ENCODE measurements at regions not wholly inside any gene's neighbourhood (a gene's known extent, or its start where the extent isn't known, plus 50 kb on each side); places are given as distances from the start of the nearest gene placed in this dataset.

- Mint-ChIP-seq H3K4me3 (no peak overlapping the region), H3K4me1 (peaks cover 18% of the 10 kb centered on the region), H3K27ac (peak overlapping the region in 1 of 2 donors; percentile 6), H3K9me3 (no peaks in the 10 kb centered on the region), H3K27me3 (peaks cover 18% of the 10 kb centered on the region)
- no peak for DNase-seq
- no peak for ATAC-seq
These were observed 146.7 kb downstream of the PSMG1 start for GRCh38 chr21:39036581-39036980.

GRCh38 chr21:39034590-39035536 lies 148.4 kb downstream of the PSMG1 start:
- Mint-ChIP-seq H3K9me3 (no peaks in the 10 kb centered on the region), H3K4me3 (no peak overlapping the region), H3K27ac (peak overlapping the region in 1 of 2 donors; percentile 6), H3K27me3 (peaks cover 23% of the 10 kb centered on the region), H3K4me1 (peaks cover 9% of the 10 kb centered on the region)
- ATAC-seq (no peak), DNase-seq (no peak)

- H3K4me1 Mint-ChIP-seq: peaks cover 9% of the 10 kb centered on the region
- DNase-seq (no peak), ATAC-seq (no peak)
- peak overlapping the region in 1 of 2 donors; percentile 48 for H3K4me3 Mint-ChIP-seq
- no peaks in the 10 kb centered on the region for H3K9me3 Mint-ChIP-seq
- peaks cover 25% of the 10 kb centered on the region for H3K27me3 Mint-ChIP-seq
- no peak overlapping the region for H3K27ac Mint-ChIP-seq
These were observed 149.2 kb downstream of the PSMG1 start for GRCh38 chr21:39033878-39034589.

GRCh38 chr21:39029900-39030884 lies 153.1 kb downstream of the PSMG1 start:
- peaks cover 9% of the 10 kb centered on the region for H3K4me1 Mint-ChIP-seq
- no peak for ATAC-seq
- peaks cover 8 to 20% of the 10 kb centered on the region in 2 donors for H3K9me3 Mint-ChIP-seq
- no peak for DNase-seq
- no peak overlapping the region for H3K27ac Mint-ChIP-seq
- no peak overlapping the region for H3K4me3 Mint-ChIP-seq
- peaks cover 32% of the 10 kb centered on the region for H3K27me3 Mint-ChIP-seq

- H3K27ac Mint-ChIP-seq: no peak overlapping the region
- H3K9me3 Mint-ChIP-seq: peaks cover 12 to 21% of the 10 kb centered on the region in 2 donors
- DNase-seq: no peak
- no peak for ATAC-seq
- peaks cover 9% of the 10 kb centered on the region for H3K4me1 Mint-ChIP-seq
- H3K27me3 Mint-ChIP-seq: peaks cover 28% of the 10 kb centered on the region
- no peak overlapping the region for H3K4me3 Mint-ChIP-seq
These were observed 154.0 kb downstream of the PSMG1 start for GRCh38 chr21:39029086-39029755.

DNA sequence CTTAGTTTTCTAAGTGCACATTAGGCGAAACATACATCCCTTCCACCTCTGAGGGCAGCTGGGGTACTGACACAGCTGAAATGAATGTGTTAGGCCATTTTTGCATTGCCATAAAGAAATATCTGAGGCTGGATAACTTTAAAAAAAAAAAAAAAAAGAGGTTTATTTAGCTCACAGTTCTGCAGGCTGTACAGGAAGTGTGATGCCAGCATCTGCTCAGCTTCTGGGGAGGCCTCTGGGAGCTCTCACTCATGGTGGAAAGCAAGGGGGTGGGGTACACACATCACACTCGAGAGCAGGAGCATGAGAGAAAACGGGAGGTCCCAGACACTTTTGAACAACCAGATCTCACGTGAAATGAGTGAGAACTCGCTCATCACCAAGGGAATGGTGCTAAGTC lies 158.1 kb downstream of the PSMG1 start:
- H3K9me3 Mint-ChIP-seq: peaks cover 17 to 21% of the 10 kb centered on the region in 2 donors
- H3K4me3 Mint-ChIP-seq: no peak overlapping the region
- H3K27ac Mint-ChIP-seq: peak overlapping the region in 1 of 2 donors; percentile 40
- no peaks in the 10 kb centered on the region for H3K4me1 Mint-ChIP-seq
- H3K27me3 Mint-ChIP-seq: peaks cover 18% of the 10 kb centered on the region
- DNase-seq (no peak), ATAC-seq (no peak)

DNA sequence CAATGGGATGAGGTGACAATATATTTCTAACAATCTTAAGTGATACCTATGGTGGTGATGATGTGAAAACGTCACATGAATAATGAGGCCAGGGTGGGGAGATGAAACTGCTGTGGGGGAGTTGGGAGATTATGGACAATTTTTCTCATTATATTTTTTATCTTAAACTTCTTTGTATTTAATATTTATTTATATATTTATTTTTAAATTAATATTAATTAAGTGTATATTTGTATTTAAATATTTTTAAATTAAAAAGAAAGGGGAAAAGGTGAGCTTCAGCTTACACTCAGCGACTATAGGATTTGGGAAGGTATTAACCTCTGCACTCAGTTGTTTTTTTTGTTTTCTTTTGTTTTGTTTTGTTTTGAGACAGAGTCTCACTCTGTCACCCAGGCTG lies 158.7 kb downstream of the PSMG1 start:
- Mint-ChIP-seq H3K27me3 (peaks cover 18% of the 10 kb centered on the region), H3K9me3 (peaks cover 17 to 21% of the 10 kb centered on the region in 2 donors), H3K4me1 (no peaks in the 10 kb centered on the region), H3K27ac (no peak overlapping the region), H3K4me3 (no peak overlapping the region)
- ATAC-seq (no peak), DNase-seq (no peak)

- DNase-seq (no peak), ATAC-seq (no peak)
- H3K9me3 Mint-ChIP-seq: peaks cover 17 to 19% of the 10 kb centered on the region in 2 donors
- H3K4me3 Mint-ChIP-seq: no peak overlapping the region
- H3K4me1 Mint-ChIP-seq: no peaks in the 10 kb centered on the region
- peak overlapping the region in 1 of 2 donors; percentile 17 for H3K27ac Mint-ChIP-seq
- peaks cover 6% of the 10 kb centered on the region for H3K27me3 Mint-ChIP-seq
These were observed 160.2 kb downstream of the PSMG1 start for GRCh38 chr21:39022863-39023693.

GRCh38 chr21:39022466-39022862 lies 160.8 kb downstream of the PSMG1 start:
- Mint-ChIP-seq H3K4me3 (no peak overlapping the region), H3K9me3 (peaks cover 13 to 17% of the 10 kb centered on the region in 2 donors), H3K4me1 (no peaks in the 10 kb centered on the region)

DNA sequence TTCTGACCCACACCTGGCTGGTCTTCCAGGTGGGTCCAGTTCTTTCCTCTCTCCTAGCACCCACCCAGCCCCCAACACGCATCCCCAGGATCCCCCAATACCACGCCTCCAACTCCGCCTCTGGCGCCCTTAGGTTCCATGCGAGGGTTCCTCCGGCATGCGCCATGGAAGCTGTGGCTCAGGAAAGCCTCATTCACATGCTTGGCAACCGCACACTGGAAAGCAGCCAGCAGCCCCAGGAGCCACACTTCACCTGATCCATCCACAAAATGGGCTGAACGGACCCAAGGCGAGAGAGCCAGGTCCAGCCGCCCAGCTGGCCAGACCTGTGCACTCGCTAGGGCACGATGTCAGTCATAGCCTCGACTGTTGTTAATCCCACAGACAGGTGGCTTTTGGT lies 161.2 kb downstream of the PSMG1 start:
- Mint-ChIP-seq H3K4me3 (no peak overlapping the region), H3K27me3 (no peaks in the 10 kb centered on the region), H3K9me3 (peaks cover 13 to 17% of the 10 kb centered on the region in 2 donors), H3K4me1 (peaks cover 3% of the 10 kb centered on the region), H3K27ac (peak overlapping the region in 1 of 2 donors; percentile 54)
- DNase-seq: no peak
- ATAC-seq: no peak

More at GRCh38 chr21:39022466-39022862, 160.8 kb downstream of the PSMG1 start:
- DNase-seq: no peak
- ATAC-seq: no peak
- no peak overlapping the region for H3K27ac Mint-ChIP-seq
- peaks cover under 1% of the 10 kb centered on the region for H3K27me3 Mint-ChIP-seq

DNA sequence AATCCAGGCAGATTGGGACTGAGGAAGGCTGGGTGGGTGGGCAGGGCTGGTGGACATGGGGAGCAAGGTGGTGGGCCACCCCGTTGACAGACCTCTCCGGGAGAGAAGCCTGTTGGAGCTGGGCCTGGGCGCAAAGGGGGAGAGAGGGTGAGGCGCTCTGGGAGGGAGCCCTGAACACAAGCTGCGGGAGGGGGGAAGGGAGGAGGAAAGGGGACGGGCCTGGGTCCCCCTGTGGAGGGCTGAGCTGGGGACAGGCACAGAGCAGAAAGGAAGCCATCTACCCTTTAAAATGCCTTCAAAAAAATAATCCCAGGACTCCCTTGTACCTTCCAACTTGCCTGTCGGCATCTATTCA lies 161.8 kb downstream of the PSMG1 start:
- ATAC-seq (no peak), DNase-seq (no peak)
- Mint-ChIP-seq H3K4me1 (peaks cover 5% of the 10 kb centered on the region), H3K27ac (no peak overlapping the region), H3K9me3 (peaks cover 13 to 17% of the 10 kb centered on the region in 2 donors), H3K4me3 (no peak overlapping the region), H3K27me3 (no peaks in the 10 kb centered on the region)

DNA sequence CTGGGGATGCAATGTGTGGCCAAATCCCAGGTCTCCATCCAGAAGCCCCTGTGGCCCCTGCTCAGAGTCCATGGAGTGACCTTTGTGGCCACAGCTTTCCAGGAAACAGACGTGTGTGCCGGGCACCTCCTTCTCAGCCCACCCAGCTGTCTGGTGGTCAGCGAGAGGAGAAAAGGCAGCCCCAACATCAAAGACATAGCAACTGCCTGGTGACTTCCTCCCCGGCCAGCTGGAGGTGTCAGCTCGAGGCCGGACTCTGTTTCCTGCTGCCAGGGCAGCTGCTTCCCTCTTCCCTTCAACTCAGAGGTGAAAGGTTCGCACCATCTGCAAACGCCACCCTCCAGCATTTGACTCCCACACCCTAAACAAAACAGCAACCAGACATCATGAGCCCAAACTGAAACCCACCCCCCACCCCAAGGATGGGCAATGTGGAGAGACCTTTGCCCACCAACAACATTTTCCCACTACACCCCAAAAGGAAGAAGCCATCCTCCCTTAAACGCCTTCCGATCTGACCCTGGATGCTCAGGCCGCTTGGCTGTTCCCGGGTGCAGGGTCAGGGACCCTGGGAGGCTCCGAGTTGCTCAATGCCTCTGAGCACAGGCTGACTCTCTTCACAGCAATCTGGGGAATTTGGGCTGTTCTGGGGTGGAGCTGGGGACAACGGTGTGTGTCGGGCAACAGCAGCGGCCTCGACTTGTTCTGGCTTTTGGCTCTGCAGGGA lies 162.3 kb downstream of the PSMG1 start:
- peaks cover 5% of the 10 kb centered on the region for H3K4me1 Mint-ChIP-seq
- no peak for ATAC-seq
- no peaks in the 10 kb centered on the region for H3K27me3 Mint-ChIP-seq
- peak overlapping the region in 1 of 2 donors; percentile 33 for H3K27ac Mint-ChIP-seq
- no peak for DNase-seq
- H3K4me3 Mint-ChIP-seq: no peak overlapping the region
- peaks cover 7 to 14% of the 10 kb centered on the region in 2 donors for H3K9me3 Mint-ChIP-seq

DNA sequence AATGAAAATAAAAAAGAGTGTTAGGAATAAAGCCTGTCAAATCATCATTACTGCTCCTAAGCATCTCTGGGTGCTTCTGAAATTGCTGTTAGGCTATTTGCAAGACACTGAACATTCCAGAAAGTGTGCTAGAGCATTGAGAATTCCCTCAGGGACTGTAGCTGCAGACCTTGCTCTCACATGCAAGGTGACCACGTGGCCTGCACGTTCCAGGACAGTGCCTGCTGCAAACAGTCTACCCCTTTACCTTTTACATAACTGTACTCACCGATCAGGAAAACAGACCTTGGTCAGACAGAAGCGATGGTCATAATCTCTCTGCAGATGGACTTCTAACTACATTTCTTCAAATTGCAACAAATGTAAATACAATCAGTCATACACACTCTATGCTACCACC lies 164.5 kb downstream of the PSMG1 start:
- H3K9me3 Mint-ChIP-seq: peaks cover 0 to under 1% of the 10 kb centered on the region in 2 donors
- H3K4me1 Mint-ChIP-seq: peaks cover 5% of the 10 kb centered on the region
- ATAC-seq (no peak), DNase-seq (no peak)
- H3K27ac Mint-ChIP-seq: no peak overlapping the region
- H3K27me3 Mint-ChIP-seq: no peaks in the 10 kb centered on the region
- H3K4me3 Mint-ChIP-seq: no peak overlapping the region
